Dedifferentiated amniotic fluid mesenchymal stem cell (primary cell): ENCODE measurements at regions not wholly inside any gene's neighbourhood (a gene's known extent, or its start where the extent isn't known, plus 50 kb on each side); places are given as distances from the start of the nearest gene placed in this dataset.

ENCODE experiments used
- DNase-seq: peaks from one replicate; pipeline ENCODE4 v3.0.0-alpha.2; 2016; ENCODE audit errors: extremely low spot score

DNA sequence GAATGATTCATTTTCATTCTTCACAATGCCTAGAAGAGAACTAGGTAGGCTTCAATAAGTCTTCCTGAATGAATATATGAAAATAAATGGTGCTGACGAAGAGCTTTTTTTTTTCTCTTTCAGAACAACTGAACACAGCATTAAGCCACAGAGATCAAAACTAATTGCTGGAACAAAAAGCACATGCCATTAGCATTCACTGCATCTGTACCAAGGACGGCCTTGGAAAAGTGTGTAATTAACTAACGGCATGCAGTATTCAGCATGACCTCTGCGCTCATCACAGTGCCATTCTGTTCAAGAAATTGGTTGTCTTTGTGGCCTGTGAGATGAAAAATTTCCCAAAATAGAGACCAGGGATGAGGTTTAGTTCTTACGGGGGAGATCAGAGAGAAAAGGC is 99.3 kb downstream of the NUDT12 start:
- no peak for DNase-seq

DNA sequence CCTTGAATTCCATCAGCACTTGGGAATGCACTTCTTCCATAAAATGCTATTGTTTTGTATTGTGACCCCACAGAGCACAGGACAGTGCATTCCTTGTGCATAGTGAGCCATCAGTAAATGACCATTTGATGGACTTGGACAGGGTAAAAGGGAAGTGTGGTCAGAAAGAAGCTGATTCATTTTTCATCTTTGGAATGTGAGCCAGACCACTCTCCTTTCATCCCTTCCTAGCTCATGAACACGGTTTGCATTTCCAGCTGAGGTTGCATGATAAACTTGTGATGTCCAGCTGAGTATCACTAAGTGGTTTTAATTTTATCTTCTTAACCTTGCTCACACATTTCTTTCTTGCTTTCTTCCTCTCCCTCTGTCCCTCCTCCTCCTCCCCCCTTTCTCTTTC is 101.3 kb downstream of the NUDT12 start:
- no peak for DNase-seq

DNA sequence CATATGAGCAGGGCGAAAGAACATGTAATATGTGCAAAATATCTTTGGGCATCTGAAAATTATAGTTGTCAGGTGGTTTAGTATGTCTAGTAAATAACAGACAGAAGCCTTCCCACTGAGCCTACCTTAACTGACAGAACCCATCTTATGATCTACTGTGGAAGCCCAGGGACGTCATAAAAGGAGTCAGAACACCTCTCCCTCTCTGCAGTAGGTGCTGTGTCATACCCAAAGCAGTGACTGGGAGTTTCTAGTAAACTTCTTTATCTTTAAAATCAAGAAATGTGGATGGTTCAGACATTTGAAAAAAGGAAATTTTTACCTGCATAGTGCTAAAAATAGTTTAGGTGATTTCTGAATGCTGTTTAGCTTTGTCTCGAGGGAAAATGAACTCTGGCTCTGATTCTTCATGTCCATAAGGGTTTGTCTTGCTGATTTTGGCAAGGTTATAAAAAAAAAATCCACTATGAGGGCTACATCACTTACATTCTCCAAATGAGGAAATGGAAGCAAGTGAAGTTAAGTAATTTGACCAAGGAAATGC is 104.0 kb downstream of the NUDT12 start:
- no peak for DNase-seq

DNA sequence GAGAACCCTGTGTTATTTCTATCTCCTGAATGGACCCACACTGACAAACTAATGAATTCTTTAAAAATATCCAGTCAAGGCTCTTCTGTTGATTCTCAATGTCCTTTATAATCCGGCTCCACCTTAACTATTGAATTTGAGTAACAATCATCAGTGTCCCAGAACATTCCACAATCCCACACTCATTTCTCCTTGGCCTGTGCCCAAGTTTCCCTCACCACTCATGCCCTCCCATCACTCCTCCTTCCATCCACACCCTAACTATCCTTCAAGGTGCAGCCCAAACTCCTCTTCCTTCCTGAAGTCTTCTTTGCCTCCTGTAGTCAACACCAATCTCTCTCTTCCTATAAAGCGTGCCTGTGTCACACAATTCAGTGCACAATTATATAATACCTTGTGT is 106.1 kb downstream of the NUDT12 start:
- DNase-seq = no peak

DNA sequence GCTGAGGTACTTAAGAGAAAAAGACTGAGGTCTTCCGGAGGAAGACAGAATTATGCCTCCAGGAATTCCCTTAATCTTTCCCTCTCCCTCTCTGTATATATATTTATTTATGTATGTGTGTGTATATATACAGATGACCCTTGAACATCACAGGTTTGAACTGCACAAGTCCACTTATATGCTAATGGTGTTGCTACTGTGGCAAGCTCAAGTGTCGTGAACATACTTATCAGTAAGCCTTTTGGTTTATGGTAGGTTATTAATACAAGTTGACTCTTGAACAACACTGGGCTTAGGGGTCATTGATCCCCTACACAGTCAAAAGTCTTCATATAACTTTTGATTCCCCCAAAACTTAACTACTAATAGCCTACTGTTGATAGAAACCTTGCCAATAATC is 106.8 kb downstream of the NUDT12 start:
- DNase-seq = no peak

DNA sequence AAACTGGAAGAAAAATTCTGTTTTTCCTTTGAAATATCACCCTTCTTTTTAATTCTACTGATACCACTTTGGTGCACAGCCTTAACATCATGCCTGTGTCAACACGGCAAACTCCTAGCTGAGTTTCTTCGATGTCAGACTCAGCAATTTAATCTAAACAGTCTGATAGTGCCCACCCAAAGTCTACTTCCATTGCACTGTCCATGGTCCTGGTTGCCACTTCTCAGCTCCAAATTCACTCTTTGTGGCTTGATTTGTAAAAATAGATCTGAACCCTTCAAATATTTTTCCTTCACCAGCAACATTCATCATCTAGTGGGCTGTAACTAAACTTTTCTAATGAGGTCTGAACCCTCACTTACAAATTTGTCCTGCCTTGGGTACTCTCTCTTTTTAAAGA is 107.8 kb downstream of the NUDT12 start:
- no peak for DNase-seq

DNA sequence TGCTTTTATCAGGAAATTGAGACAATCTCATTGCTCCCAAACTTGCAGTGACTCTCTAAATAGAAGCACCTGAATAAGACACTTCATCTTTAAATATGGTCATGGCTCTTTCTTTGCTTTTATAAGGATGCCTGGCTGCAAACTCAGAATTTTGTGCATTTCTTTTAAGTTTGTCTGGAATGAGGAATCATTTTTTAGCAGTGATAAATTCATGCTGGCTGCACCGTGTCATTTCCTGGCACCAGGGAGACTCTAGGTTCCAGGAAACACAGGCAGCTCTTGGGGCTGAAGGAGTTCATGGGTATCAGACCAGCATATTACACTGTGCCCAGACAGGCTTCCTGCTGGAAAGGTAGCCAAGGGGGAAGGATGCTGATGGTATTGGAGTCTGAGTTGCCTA is 109.9 kb downstream of the NUDT12 start:
- peak; percentile 49 for DNase-seq

DNA sequence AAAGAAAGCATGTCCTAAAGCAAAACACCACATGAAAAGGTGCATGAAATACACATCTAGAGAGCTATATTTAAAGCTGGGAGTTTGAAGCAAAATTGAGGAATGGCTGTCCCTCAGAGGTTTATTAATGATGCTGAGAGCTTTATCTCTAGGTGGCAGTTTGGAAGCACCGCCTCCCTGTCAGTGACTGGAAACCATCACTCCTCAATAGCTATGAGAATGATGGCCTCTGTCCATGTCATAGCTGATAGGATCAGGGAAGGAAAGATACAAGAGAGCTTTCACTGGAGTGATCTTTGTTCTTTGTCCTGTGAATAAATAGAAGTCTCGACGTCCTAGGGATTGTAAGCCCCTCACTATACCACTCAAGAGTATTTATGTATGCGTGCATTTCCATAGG is 110.5 kb downstream of the NUDT12 start:
- no peak for DNase-seq

DNA sequence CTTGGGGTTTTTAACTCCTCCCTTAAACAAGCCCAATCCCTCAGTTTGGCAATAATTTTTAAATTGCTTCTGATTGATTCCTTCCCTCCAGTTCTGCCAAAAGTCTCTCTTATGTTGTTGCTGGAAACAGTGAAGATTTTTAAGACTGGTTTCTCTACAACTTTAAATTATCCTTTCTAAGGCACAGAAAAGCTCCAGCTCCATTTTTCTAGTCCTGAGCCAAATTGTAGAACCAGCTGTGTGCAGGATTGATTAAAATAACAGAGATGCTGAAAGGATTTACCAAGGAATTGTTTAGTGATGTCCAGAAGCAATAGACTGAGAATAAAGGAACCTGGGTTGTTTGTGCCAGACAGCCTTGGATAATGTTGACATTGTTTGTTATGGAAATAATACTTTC is 111.3 kb downstream of the NUDT12 start:
- no peak for DNase-seq

DNA sequence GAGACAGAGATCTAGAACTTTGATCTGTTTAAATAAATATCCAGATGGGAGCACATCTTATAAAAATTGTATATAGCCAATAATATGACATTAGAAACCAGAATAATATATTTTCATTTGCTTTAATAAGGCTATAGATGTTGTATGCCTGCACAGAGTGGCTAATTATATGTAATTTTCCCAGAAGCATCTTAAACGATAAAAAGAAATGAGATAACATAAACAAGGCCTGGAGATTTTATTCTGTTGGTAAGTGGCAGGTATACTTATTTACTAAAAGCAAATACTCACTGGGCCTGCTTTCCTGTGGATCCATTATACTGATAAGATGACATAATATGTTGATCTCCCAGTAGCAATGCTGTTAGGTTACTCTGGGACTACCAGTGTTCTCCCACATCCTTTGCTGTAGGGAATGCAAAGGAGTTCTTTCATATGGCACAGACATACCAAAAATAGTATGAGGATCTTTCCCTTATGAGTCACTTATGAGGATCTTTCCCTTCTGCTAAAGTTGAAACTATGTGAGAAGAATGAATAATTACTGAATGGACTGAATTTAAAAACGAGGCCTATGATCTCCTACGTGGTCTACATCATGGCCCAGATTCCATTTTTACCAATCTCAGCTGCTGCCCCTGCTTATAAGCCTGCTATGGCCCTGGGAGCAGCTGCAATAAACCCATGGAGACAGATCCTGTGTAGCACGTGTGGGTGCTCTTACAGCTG is 112.1 kb downstream of the NUDT12 start:
- DNase-seq = peak; percentile 79

DNA sequence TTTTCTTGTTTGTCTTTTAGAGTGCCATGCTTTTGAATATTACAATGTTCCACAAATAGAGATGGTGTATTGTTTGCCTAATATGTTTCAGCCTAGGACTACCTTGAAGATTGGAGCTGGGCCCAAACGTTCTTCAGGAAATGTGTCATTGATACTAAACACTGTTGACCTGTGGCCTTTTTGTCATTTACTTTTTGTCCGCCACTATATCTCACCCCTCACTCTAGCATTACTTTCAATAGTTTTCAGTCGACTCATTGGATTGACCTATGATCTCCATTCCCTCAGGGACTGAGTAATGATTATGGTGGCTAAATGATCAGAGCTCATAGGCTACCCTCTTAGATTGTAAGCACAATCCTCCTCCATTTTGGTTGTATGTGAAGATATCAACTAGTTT is 115.8 kb downstream of the NUDT12 start:
- DNase-seq = no peak

DNA sequence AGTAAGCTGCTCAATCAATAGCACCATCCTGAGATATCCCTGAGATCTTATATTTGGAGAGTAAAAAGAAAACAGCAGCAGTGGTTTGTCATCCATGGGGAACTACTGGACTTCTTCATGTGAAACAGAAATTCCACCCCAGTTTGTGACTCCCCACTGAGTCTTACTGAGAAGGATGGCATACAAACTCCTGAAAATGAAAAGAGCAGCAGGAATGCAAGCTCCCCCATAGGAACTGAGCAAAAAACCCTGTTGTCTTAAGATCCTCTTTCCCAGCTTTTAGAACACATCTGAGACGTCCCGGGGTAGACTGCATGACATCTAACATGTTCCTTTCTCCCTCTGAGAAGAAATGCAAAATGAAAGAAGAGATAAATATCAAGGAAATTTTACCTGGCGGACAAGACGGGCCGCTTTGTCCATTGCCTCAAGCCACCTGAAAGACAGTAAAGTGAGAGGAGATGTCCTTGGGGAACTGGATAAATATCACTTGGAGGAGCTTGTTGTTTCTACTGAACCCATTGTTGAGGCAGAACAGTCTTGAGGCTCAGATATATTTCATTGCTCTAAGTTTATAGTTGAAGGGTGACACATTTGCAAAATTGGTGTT is 117.1 kb downstream of the NUDT12 start:
- no peak for DNase-seq

DNA sequence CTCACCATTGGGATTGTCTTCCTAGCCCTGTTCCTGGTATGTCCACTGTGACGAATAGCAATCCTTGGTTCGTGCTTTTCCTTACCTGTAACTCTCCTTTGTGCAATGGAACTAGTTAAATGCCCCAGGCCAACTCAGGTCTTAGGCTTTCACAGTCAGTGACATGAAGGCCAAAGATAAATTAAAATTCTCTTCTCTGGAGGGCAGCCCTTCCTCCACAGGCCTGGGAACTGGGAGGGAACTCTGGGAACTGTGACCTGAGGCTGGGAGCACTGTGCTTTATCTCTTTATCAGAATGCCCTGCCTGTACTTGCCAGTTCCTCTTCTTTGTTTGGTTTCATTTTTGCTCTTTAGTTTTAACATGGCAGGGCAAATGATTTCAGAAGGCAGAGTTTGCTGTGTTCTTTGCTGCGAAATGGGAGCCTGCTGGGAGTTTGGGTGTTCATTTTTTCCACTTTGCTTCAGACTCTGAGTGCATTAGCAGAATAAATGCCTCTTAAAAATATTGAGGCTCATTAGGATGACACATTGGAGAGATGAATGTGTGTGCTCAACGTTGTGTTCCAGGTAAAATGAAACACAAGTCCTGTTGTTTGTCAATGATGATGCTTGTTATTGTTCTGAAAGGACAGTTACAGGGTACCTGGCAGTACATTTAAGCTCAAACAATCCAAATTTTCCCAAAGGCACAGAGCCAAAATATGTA is 118.1 kb downstream of the NUDT12 start:
- no peak for DNase-seq

DNA sequence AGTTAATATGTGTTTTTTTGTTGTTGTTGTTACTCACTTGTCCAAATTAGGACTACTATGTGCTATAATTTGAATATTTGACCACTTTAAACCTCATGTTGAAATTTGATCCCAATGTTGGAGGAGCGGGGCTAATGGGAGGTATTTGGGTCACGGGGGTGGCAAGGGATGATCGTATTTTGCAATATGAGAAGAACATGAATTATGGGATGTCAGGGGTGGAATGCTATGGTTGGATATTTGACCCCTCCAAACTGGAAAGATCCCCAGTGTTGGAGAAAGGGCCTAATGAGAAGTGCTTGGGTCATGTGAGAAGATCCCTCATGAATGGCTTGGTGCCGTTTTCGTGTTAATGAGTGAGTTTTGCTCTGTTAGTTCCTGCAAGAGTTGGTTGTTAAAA is 119.8 kb downstream of the NUDT12 start:
- no peak for DNase-seq

DNA sequence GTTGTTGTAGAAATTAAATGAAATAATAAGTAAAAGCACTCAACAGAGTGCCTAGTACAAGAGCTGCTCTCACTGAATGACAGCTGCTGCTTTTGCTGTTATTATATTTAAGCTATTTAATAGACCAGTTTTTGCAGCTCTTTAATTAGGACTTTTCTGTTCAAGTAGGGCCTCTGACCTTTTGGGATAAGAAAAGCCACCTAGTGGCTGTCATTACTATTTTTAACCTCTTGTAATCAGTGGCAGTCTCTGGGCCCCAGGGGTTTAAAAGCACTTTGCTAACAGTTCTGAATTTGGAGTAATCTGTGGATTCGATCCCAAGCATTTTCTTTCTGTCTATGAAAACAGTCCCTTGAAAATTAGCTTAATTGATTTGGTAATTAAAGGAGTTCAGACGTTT is 121.1 kb downstream of the NUDT12 start:
- DNase-seq = no peak

DNA sequence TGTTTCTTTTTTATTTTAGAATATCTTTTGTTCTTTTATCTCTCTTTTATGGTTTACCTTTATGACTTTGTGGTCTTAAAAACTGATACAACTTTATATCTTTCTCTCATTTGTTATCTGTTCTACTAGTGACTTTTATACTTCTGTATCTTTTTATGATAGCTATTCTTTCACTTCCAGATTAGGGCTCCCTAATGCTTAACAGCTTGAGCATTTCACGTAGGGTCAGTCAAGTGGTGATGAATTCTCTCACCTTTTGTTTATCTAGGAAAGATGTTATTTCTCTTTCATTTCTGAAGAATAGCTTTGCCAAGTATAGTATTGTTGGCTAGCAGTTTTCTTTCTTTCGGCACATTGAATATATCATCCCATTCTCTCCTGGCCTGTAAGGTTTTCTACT is 123.6 kb downstream of the NUDT12 start:
- DNase-seq = no peak

DNA sequence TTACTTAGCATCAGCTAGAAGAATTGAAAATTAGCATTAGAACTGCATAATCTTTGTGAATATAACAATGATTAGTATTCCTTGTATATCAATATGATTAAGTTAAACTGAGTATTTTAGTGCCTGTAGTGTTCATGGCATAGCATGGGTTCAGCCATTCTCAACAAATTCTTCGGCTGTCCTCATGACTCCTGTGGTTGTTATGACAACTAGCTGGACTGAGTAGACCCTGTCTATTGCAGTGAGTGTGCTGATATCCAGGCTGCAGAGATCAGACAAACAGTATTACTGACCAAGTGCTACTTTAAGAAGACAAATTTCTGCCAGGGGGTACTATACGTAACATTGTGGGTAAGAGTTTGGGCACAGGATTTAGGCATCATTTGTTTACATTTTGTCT is 125.9 kb downstream of the NUDT12 start:
- DNase-seq = no peak

DNA sequence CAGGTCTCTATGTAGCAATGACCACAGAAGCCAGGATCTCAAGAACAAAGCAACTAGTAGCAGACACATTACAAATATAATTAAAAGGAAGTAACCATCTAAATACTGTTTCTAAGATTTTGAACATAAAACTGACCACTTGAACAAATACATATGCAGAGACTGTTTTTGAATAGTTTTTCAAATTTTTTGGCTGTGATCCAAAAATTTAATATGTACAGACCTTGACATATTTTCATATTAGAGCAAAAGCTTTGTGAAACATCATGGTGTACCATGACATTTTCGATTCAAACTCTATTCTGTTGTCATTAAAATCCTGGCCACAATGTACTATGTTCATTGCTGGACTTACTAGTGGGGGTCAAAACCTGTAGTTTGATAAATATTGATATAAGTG is 126.5 kb downstream of the NUDT12 start:
- DNase-seq = no peak

DNA sequence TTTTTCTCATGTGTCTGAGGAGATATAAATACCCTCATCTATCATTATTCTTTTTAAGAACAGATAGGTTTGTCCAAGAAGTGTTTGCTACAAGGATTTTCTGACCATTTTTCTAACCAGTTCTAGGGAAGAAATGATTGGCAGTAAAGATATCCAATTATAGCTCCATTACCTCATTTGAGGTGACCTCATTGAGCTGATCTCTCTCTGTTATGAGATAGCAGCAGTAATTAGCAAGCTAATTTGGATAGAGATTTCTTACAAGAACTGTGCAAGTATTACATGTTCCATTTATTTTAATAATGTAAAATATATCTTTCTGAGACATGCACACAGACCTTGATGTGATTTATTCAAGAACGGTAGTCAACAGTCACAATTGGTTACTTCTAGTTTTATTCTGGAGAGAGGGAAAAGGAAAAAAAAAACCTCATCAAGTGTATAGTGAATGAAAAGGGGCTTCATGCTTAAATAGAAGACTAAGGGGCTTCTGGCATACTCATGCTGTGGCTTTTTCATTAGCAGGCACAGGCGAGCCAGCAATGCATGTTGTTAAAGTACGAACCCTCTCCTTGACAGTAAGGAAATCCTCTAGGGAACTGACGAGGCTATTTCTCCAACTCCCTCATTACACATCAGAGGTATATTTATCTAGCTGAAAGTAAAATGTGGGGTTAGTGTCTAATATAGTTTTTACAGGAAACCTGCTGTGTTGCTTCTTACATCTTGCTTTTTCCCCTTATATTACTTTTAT is 127.3 kb downstream of the NUDT12 start:
- DNase-seq = no peak

DNA sequence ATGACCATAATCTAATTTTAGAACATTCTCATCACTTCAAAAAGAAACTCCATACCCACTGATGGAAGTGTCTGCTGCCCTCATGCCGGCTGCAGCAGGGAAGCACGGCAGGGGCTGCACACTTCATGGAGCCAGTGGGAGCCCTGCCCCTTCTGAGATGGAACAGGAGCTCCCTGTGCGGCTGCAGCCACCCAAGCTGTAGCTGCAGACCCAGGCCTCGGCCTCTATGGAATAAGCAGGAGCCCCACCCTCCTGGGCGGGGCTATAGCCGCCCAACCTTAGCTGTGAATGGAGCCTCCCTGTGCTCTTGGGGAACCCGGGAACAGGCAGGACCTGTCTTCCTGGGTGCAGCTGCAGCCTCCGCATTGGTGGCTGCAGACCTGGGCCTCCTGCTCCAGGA is 128.5 kb downstream of the NUDT12 start:
- no peak for DNase-seq

DNA sequence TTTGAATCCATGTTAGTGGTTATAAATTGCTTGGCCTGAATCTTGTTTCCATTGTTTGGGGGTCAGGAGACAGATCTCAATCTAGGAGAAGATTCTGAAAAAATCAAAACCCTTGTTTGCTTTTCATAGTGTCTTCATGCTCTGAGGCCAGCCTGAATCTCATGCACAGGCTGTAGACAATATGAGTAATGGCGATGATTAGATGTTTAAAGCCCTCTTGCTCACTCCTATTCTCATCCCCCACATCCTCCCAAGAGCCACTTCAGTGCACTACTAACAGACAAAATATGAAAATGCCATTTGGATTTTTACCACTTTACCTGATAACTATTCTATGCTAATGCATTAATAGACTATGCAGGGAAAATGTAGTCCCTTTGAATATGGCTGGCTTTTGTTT is 129.4 kb downstream of the NUDT12 start:
- DNase-seq = no peak

DNA sequence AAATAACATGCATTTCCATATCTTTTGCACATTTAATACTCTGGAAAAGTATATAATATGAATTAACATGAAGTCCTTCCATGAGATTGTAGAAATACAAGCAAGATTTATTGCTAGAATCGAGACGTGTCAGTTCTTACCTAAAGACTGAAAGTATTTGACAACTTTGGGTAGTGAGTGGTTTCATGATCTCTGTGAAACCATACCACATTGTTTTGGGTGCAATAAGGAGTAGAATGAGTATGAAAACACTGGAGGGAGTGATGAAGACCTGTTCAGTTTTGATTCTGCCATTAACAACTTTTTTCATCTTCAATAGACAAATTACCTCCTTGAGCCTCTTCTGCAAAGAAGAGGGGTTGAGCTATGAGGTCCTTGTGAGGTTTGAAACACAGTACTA is 133.7 kb downstream of the NUDT12 start:
- no peak for DNase-seq
